NCI-H1417 treated with DMSO at 0.1 percent for 48 hours (cell line): ENCODE measurements at regions not wholly inside any gene's neighbourhood (a gene's known extent, or its start where the extent isn't known, plus 50 kb on each side); places are given as distances from the start of the nearest gene placed in this dataset.
"Not testable (repeated sequence)": the region's sequence is repeated elsewhere in the genome, so short reads cannot be mapped to it uniquely, and the experiment has no call there.

Source experiments
- DNase-seq: peaks from one replicate; lab custom pipeline; 2025; lab: John Stamatoyannopoulos, UW

DNA sequence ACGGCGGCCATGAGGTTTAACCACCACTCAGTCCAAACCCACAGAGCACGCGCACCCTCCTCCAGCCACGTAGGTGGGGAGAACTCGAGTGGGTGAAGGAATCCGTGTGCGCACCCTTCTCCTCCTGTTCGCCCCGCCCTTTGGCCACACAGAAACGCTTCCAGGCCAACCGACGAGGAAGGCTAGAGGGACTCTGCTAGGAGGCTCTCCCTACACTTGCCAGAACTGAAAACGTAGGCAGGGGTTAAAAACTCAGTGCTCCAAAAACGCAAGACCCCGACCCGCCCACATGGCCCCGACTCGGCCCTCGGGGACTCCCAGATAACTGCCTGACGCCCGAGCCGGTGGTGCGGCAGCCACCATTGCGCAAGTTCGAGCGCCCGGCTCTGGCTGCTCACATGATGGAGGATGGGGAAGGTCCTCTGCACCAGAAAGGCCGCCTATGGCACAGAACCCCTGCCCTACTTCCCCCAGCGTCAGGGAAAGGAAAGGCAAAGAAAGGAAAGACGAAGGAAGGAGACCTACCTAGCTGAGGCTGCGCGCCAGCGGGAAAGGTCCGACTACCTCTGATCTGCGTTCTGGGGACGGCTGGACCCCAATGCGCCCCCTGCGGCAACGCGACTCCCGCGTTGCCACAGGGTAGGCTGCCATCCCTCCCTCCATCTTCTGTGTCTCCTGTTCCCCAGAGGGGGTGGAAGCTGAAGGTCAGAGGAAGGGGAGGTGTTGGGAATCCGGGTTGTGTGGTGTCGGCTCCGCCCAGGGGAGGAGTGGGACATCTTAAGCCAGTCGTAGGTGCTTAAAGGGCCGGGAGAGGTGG, 201.9 kb upstream of the AGTR2 start:
- peak; percentile 19 for DNase-seq

DNA sequence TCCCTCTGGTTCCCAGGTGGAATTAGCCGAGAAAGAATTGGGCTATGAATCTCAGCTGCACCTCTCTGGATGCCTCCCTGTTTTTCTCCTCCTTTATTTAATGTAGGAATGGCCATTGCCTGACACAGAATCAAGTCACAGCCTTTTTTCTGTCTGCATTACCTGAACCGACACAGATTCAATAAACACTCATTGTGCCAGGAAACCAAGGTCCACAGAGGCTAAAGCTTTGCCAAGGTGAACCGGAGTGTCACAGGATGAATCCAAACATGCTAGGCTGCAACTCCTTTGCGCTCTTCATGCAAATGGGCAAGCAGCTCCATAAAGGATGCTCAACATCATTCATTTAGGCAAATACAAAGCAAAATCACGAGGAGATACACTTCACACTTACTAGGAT, 199.8 kb upstream of the AGTR2 start:
- no peak for DNase-seq

DNA sequence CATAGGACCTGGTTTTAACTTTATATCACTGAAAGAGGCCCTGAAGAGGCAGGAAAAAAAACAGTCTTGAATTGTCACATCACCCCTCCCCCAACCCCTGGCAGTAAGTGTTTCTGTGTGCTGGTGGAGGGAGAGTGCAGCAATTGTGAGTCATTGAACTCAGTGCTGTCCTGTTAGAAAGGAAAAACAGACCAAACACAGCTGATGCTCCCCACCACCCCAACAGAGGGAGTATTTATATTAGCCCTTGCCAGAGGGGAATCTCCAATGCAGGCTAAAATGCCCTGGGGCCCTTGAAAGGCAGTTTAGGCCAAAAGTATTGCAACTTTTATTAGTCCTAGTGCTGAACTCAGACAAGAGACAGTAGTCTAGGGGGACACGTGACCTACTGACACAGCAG, 197.8 kb upstream of the AGTR2 start:
- no peak for DNase-seq

DNA sequence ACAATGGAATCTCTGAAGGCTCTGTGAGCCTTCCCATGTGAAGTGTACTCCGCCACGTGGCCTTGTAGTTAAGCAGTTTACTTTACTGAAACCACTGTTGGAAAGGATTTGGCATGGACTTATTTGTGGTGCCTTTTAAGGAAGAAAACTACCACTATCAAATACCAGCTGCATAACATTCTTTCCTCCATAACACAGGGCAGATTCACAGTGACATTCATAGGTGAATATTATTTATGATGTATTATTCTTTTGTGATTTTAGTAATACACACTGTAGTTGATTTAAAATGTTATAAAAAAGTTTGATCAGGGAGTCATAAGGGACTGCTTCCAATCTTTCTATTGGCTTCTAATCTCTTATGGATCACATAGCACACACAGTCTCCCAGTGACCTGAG, 192.5 kb upstream of the AGTR2 start:
- no peak for DNase-seq

DNA sequence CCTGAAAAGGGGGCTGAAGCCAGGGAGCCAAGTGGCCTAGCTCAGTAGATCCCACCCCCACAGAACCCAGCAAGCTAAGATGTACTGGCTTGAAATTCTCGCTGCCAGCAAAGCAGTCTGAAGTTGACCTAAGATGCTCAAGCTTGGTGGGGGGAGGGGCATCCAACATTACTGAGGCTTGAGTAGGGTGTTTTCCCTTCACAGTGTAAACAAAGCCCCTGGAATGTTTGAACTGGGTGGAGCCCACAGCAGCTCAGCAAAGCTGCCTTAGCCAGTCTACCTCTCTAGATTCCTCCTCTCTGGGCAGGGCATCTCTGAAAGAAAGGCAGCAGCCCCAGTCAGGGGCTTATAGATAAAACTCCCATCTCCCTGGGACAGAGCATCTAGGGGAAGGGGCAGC, 187.4 kb upstream of the AGTR2 start:
- DNase-seq: not testable (repeated sequence)

DNA sequence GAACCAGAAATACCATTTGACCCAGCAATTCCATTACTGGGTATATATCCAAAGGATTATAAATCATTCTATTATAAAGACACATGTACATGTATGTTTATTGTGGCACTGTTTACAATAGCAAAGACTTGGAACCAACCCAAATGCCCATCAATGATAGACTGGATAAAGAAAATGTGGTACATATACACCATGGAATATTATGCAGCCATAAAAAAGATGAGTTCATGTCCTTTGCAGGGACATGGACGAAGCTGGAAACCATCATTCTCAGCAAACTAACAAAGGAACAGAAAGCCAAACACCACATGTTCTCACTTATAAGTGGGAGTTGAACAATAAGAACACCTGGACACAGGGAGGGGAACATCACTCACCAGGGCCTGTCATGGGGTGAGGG, 183.1 kb upstream of the AGTR2 start:
- not testable (repeated sequence) for DNase-seq

DNA sequence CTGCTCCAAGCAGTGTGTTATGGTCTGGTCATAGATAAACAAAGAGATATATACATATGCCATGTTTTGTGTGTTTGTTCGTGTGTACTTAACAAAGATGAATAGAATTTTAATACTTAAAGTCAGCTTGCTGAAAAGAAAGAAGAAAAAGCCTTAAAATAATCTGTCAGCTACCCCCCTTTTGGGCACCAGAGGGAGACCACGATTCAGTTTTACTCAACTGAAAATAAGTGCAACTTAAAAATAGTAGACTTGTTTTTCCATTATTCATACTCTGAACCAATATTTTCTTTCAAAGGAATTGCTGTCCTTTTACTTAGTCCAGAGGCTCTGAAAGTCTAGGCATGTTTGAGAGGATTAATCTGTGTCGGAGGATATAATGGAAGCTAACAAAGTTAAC, 181.7 kb upstream of the AGTR2 start:
- DNase-seq: no peak

DNA sequence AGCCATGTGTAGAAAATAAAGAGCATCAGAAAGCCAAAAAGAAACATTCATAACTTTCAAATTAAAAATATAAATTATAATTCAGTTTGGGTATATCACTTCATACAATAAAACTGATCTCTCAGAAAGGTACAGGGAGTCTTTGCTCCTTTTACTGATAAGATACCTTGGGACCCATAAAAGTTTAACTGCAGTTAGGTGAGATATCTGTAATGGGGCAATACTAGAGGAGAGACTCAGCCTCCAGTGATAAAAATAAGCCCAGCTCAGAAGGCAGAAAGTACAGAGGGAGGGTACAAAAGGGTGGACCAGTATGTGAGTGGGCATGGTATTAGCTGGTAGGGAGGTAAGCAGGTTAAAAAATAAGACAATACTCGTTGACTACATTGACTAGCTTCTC, 180.9 kb upstream of the AGTR2 start:
- DNase-seq: no peak

DNA sequence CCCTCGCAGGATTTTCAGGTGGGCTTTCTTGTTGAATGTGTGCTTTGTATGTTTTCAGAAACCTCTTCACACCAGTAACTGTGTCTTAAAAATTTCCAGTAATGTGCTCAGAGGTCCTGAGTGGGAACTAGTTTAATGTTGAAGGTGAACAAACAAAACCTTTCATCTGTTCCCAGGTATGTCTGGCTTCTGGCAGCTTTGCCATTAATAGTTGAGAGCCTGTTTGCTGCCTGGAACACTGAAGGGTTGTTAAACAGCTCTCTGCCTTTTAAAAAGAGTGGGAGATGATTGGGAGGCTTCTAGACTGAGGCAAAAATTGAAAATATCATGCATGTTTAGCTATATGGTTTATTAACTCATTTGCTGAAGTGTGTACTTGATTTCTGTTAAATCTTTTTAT, 161.2 kb upstream of the AGTR2 start:
- DNase-seq: no peak

DNA sequence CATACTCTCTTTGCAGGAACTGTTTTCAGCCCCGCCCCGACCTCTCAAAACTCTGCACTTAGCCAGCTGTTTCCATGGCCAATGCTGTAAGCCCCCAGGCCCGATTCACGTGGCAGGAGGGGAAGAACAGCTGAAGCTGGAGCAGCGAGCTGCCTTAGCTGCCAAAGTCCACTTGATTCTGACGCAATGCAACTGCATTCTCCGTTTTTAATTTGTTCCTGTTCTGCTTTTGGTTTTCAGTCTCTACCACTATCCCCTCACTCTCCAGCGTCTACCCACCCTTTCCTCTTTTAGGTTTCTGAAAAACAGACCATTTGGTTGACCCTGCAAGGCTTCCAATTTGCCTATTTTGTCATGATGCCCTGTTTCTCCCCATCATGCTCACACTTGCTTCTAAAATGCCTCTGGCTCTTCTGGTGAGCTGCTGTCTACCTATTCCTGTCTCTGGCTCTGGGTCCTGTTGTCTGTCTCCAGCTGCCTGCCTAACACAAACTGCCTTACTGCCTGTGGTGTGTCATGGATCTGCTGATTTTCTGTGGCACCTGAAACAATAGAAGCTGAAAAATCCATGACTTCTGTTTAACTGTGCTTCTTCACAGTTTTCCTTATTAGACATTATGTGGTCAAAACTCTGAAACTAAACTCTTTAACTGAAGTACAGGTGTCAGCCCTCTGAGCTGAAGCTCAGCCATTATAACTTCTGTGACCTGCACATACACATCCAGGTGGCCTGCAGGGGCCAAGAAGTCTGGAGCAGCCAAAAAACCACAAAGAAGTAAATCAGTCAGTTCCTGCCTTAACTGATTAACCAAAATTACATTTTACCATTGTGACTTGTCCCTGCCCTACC, 160.5 kb upstream of the AGTR2 start:
- no peak for DNase-seq

DNA sequence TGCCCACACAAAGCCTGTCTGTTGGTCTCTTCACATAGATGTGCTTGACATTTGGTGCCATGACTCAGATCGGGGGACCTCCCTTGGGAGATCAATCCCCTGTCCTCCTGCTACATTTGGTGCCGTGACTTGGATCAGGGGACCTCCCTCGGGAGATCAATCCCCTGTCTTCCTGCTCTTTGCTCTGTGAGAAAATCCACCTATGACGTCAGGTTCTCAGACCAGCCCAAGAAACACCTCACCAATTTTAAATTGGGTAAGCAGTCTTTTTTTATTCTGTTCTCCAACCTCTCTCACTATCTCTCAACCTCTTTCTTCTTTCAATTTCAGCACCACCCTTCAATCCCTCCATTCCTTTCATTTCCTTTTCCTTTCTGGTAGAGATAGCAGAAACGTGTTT, 159.6 kb upstream of the AGTR2 start:
- no peak for DNase-seq

DNA sequence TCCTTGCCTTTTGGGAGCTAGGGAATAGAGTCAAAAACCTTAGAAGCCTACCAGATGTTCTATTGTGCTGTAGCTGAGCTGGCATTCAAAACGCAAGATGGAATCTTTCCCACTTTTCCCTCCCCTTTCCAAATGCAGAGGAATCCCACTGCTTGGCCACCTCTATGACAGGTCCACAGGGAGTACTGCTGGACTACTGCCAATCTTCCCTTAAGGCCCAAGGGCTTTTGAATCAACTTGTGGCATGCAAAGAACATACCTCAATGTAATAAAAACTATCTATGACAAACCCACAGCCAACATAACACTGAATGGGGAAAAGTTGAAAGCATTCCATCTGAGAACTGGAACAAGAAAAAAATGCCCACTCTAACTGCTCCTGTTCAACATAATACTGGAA, 139.2 kb upstream of the AGTR2 start:
- DNase-seq: no peak
